GM12872 (cell line): ENCODE measurements at regions not wholly inside any gene's neighbourhood (a gene's known extent, or its start where the extent isn't known, plus 50 kb on each side); places are given as distances from the start of the nearest gene placed in this dataset.

Source experiments
- CTCF ChIP-seq: IDR thresholded peaks from 3 replicates; pipeline ENCODE4 v1.5.1; 2011; ENCODE audit warnings: low read depth, mild to moderate bottlenecking, low read length, moderate library complexity; ENCODE audit not compliant: insufficient read depth

GRCh38 chr2:131584380-131584779 is 56.7 kb downstream of the CCDC74A start:
- TF ChIP-seq CTCF, result no peak

- TF ChIP-seq CTCF, result no peak
Observed at GRCh38 chr2:131584940-131585339, 57.3 kb downstream of the CCDC74A start.

- no peak for TF ChIP-seq CTCF
Observed at GRCh38 chr2:131588152-131588873, 60.6 kb downstream of the CCDC74A start.

- TF ChIP-seq CTCF, result no peak
Observed at GRCh38 chr2:131590366-131590765, 62.7 kb downstream of the CCDC74A start.

GRCh38 chr2:131590896-131591295 is 63.2 kb downstream of the CCDC74A start:
- TF ChIP-seq CTCF, result no peak

GRCh38 chr2:131633827-131634695 is 106.4 kb downstream of the CCDC74A start:
- TF ChIP-seq CTCF, result peak; percentile 49; the same call in 2 of the 3 replicates

- no peak for TF ChIP-seq CTCF
Observed at GRCh38 chr2:131635611-131636010, 107.9 kb downstream of the CCDC74A start.
